ENCODE measurements at regions not wholly inside any gene's neighbourhood (a gene's known extent, or its start where the extent isn't known, plus 50 kb on each side); places are given as distances from the start of the nearest gene placed in this dataset.

GRCh38 chr17:79188048-79188447 lies 113.4 kb downstream of the ENGASE start:
- TF ChIP-seq EGR1 (IDR thresholded peaks at IDR 0.05) (no peak), EP300 (IDR thresholded peaks at IDR 0.05; ENCODE audit: borderline replicate concordance) (no peak), YY1 (IDR thresholded peaks at IDR 0.05; ENCODE audit: low read depth) (no peak)
